Breast epithelium (tissue), 4 donors: ENCODE measurements at regions not wholly inside any gene's neighbourhood (a gene's known extent, or its start where the extent isn't known, plus 50 kb on each side); places are given as distances from the start of the nearest gene placed in this dataset.

Source experiments
- DNase-seq, 2 donors: peaks; one replicate each; pipeline ENCODE4 v3.0.0-alpha.2; 2019; ENCODE audit warnings: low spot score in 2 of 2
- H3K27ac ChIP-seq, 2 donors: fragments of 200-600 bp; sonication (generic) in 1 of 2; one replicate each; pipeline ENCODE4 v1.5.1; 2016 to 2019; ENCODE audit warnings: mild to moderate bottlenecking in 1 of 2
- H3K27me3 ChIP-seq, 2 donors: fragments of 200-600 bp; sonication (generic) in 1 of 2; one replicate each; pipeline versions ENCODE4 v1.5.1 to v1.6.0; 2017 to 2019; ENCODE audit warnings: control low read depth in 1 of 2, mild to moderate bottlenecking in 1 of 2
- H3K36me3 ChIP-seq: fragments of 200-600 bp; one replicate; pipeline ENCODE4 v1.5.1; 2019
- H3K4me1 ChIP-seq, 2 donors: fragments of 200-600 bp; sonication (generic); one replicate each; pipeline ENCODE4 v1.5.1; 2016 to 2019; ENCODE audit warnings: control low read depth in 1 of 2
- H3K4me3 ChIP-seq, 3 donors: fragments of 200-600 bp; sonication (generic); 1 replicate in 2 of 3; 2 replicates in 1 of 3; pipeline ENCODE4 v1.5.1; 2016 to 2019; ENCODE audit warnings: mild to moderate bottlenecking in 3 of 3, moderate library complexity in 2 of 3
- H3K9me3 ChIP-seq, 2 donors: fragments of 200-600 bp; sonication (generic) in 1 of 2; one replicate each; pipeline ENCODE4 v1.5.1; 2016 to 2019; ENCODE audit warnings: control low read depth in 1 of 2
- CTCF ChIP-seq, 3 donors: fragments of 450-650 bp; IDR thresholded peaks; one replicate each; pipeline ENCODE4 v1.5.1; 2016 to 2017; ENCODE audit warnings: antibody characterized with exemption in 3 of 3, mild to moderate bottlenecking in 3 of 3, moderate library complexity in 3 of 3
- POLR2A ChIP-seq: fragments of 450-650 bp; IDR thresholded peaks from one replicate; pipeline ENCODE4 v1.6.1; 2016; ENCODE audit warnings: antibody characterized with exemption, mild to moderate bottlenecking, moderate library complexity
- POLR2AphosphoS5 ChIP-seq, 3 donors: sonication (generic); formaldehyde crosslinking; IDR thresholded peaks; one replicate each; pipeline ENCODE4 v1.6.1; 2017; ENCODE audit warnings: antibody characterized with exemption in 3 of 3
- intact Hi-C: fragments of 100-400 bp; cut with DNase I; formaldehyde crosslinking; loops from one replicate; pipeline ENCODE4 v1.15.1; 2023; ENCODE audit warnings: low total_unique reads

DNA sequence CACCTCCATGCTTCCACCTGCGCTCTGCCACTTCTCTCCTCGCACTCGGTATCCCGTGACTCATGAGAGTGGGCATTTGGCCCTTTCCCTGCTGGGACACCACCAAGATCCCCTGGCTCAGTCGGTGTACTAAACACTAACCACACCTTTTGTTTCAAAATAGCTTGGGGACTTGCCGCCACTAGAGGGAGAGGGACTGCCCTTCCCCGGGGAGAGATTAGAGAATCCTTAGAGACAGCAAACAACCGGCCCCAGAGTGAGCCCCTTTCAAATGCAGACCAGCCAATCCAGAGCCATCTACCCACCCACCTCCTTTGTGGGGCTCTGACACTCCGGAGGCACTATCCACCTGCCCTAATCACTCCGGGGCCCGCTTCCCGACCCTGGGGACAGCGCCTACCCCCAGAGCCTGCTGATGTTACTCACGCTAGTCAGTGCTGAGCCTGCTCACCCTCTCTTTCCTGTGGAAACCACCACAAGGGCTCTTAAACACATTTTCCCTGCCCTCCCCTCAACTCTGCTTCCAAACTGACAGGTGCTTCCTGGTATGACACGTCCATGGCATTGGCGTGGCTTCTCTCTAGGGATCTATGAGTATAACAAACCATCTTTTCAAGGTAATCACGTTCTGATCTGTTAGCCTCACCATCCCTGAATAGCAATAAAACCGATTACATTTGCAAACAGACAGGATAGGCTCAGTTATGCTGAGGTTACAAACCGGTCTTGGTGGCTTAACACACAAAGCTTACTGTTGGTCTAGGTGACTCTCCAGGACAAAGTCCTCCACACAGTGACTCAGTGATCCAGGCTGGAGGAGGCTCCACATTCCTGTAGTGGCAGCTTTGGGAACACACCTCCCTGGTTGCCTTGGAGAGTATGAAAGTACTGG lies 180.1 kb upstream of the MVB12B start:
- H3K4me1 ChIP-seq, result no peaks in the 10 kb centered on the region
- H3K27me3 ChIP-seq, result peaks cover 0 to 25% of the 10 kb centered on the region in 2 donors
- TF ChIP-seq POLR2AphosphoS5 (IDR thresholded peaks at IDR 0.05), result no peak
- no peak for TF ChIP-seq POLR2A
- TF ChIP-seq CTCF (IDR thresholded peaks at IDR 0.05), result no peak
- H3K9me3 ChIP-seq, result peaks cover 0 to 8% of the 10 kb centered on the region in 2 donors
- intact Hi-C loops, result no loop called here
- no peaks in the 10 kb centered on the region for H3K36me3 ChIP-seq
- no peak overlapping the region for H3K27ac ChIP-seq
- H3K4me3 ChIP-seq, result no peak overlapping the region
- peak in 1 of 2 donors; percentile 15 for DNase-seq

DNA sequence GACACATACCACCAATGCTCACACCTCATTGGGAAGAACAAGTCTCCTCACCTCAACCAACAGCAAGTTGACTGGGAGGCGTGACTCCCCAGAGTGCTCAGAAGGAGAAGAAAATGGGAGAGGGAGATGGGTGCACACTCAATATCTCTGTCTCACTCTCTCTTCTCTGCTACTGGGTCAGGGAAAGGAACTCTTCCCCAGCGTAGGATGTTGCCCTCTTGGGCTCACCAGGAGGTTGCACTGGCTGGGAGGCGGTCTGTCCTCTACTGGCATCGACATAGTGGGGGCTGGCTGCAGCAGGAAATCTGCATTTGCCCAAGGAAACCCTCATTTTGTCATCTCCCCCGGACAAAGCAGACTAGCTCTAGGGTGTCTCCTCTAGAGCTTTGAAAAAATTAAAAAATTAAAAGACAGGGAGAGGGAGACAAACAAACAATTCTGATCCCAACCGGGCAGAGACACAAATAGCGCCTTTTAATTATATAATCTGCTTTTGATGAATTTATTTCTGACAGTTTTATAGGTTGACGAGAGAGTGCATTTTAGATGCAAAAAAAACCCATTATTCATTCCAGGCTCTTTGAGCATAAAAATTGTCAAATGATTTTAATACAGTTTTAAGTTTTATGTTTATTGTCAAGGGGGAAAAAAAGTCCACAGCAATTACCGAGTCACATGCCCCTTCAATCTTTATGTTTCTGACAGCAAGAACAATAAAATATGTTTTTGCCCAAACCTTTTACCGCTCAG lies 179.3 kb upstream of the MVB12B start:
- intact Hi-C loops, result no loop called here
- Histone ChIP-seq H3K4me3 (no peak overlapping the region), H3K27me3 (peaks cover 0 to 25% of the 10 kb centered on the region in 2 donors), H3K9me3 (peaks cover 0 to 3% of the 10 kb centered on the region in 2 donors), H3K27ac (no peak overlapping the region), H3K36me3 (no peaks in the 10 kb centered on the region), H3K4me1 (no peaks in the 10 kb centered on the region)
- DNase-seq, result no peak
- no peak for TF ChIP-seq POLR2A
- TF ChIP-seq POLR2AphosphoS5 (IDR thresholded peaks at IDR 0.05), result no peak
- no peak for TF ChIP-seq CTCF (IDR thresholded peaks at IDR 0.05)

DNA sequence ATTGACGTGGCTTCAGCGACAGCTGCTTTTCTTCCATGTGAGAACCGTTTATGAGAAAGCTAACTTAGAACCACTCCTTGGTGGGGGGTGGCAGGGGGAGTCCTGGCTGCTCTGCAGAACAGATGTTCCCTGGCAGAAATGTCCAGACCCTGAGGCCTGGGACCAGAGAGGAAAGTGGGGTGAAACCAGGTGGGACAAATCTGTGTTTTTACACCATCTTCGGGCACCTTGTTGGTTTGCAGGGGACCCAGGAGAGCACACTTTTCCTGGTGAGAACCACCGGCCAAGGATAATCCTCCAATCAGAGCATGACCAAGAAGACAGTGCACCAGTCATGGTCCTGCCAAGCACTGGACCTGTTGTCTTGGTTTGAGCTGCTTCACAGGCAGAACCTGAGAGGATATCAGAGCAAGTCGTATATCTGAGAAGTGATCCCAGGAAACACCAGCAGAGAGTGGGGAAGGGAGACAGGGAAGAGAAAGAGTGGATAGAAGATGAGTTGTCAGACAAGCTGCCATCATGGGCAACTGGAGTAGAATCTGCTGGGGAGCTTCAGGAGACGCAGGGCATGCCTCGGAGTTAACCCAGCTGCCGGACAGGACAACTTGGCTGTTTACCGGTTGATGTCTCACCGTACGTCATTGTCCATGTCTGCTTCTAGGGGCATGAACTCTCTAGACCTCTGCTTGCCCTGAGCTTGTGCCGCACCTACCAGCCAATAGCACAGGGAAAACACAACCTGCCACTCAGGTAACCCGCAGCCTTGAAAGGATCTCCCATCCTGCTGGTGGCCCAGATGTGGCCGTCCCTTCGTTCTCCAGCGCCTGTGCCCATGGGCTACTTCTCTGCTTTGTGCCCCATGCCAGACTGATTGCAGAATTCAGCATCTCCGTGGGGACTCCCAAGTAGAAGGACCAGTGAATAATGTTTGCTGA lies 178.4 kb upstream of the MVB12B start:
- Histone ChIP-seq H3K9me3 (no peaks in the 10 kb centered on the region), H3K4me1 (no peaks in the 10 kb centered on the region), H3K27me3 (peaks cover 0 to 25% of the 10 kb centered on the region in 2 donors), H3K36me3 (no peaks in the 10 kb centered on the region), H3K27ac (no peak overlapping the region), H3K4me3 (no peak overlapping the region)
- intact Hi-C loops, result no loop called here
- TF ChIP-seq CTCF (IDR thresholded peaks at IDR 0.05) (no peak), POLR2AphosphoS5 (IDR thresholded peaks at IDR 0.05) (no peak), POLR2A (no peak)
- DNase-seq, result no peak

GRCh38 chr9:126148994-126149393 lies 177.6 kb upstream of the MVB12B start:
- no peak overlapping the region for H3K27ac ChIP-seq
- intact Hi-C loops, result no loop called here
- no peaks in the 10 kb centered on the region for H3K4me1 ChIP-seq
- peaks cover 0 to 25% of the 10 kb centered on the region in 2 donors for H3K27me3 ChIP-seq
- no peaks in the 10 kb centered on the region for H3K36me3 ChIP-seq
- H3K9me3 ChIP-seq, result no peaks in the 10 kb centered on the region
- no peak overlapping the region for H3K4me3 ChIP-seq
- no peak for TF ChIP-seq POLR2A
- no peak for TF ChIP-seq POLR2AphosphoS5 (IDR thresholded peaks at IDR 0.05)
- no peak for TF ChIP-seq CTCF (IDR thresholded peaks at IDR 0.05)
- DNase-seq, result no peak
